AML-193 (cell line): ENCODE measurements at regions not wholly inside any gene's neighbourhood (a gene's known extent, or its start where the extent isn't known, plus 50 kb on each side); places are given as distances from the start of the nearest gene placed in this dataset.

Source experiments
- DNase-seq, 2 experiments: peaks; one replicate each; lab custom pipeline; 2025; lab: John Stamatoyannopoulos, UW

DNA sequence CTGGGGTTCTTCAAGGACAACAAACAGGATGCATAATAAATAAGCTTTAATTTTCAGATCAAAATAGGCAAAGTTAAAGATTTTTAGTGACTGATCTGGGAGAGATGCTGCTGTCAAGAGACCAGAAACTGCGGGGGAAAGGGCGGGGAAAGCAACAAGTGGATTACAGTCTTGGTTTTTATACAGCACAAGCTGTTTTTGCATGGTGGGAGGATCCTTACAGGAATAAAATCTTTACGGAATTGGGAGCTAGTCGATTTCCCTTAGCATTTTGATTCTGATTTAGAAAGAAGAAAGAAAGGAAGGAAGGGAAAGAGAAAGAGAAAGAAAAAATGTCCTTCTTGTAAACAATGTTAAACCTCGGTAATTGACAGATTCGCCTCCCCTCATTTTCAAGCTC lies 242.3 kb upstream of the SP8 start:
- no peak for DNase-seq

DNA sequence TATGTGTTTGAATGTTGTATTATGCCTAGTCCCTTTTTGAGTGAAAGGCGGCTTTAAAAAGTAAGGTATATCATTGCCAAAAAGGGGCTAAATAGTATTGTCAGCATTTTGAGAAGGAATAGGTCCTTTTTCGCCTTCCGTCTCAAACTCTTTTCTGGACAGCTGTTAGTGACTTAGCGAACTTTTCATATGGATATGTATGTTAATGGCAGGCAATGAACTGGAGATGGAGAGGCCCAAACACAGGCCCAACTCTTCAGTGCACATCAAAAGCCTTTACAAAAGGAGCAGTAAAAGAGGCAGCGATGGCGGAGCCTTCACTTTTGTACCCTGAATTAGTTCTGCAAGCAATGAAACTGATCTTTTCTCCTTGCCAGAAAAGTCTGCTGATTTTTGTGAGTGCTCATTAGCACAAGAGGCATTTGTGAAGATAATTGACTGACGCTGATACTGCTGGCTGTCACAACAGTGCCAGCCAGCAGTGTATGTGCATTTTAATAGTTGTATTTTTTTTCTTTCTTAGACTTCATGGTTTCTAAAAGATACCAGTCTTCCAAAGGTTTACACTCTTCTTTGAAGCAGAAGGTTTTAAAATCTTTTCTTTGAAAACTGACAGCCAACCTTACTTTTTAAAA lies 243.7 kb upstream of the SP8 start:
- no peak for DNase-seq

DNA sequence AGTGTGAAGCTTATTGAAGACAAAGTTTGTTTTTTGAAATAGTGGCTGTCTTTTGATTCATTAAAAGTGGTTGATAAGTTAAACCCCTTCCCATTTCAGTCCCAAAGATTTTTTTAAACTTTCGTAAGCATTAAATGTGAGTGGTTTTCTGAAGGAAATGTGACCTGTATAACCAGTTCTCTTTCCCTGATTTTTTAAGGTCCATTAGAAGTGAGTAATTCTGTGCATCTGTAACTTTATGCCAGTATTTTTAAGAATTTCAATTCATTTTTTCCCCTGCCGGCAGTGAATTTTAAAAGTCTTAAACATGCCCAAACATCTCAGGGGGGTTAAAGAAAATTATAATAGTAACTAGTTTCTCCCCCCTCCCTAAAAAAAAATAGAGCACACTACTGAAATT lies 254.6 kb upstream of the SP8 start:
- DNase-seq, result no peak

DNA sequence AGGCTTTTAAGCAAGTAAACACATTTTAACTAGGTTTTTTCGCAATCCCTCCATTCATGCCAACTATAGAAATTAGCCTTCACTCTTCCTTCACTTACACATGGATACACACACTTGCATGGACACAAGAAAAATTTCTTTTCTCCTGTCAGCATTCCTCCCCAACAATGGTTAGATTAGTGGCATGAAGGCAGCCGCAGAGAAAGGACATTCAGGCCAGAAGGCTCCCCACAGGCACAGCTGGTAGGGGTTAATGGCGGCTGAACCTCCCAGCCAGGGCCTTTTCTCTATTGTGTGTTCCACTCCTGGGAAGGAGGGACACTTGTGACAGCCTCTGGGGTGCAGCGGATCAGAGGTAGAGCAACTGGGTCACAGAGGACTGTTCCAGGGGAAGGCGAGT lies 255.0 kb upstream of the SP8 start:
- no peak for DNase-seq

DNA sequence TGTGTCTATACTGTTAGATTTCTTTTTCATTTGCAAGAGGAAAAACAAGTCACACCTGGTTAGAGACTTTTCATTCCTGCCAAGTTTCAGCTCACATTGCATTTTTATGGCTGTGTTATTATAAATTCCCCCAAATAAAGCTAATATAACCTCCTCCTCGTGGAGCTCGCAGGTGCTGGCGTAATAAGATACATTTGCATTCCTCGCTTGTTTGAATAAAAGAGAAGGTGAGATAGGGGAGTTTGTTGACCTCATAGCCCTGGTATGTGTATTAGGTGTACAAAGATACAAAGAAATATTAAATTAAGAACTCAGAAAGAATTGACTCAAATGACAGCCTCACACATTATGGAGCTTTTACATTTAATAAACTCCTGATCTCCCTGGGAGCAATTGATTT lies 257.7 kb upstream of the SP8 start:
- no peak for DNase-seq

DNA sequence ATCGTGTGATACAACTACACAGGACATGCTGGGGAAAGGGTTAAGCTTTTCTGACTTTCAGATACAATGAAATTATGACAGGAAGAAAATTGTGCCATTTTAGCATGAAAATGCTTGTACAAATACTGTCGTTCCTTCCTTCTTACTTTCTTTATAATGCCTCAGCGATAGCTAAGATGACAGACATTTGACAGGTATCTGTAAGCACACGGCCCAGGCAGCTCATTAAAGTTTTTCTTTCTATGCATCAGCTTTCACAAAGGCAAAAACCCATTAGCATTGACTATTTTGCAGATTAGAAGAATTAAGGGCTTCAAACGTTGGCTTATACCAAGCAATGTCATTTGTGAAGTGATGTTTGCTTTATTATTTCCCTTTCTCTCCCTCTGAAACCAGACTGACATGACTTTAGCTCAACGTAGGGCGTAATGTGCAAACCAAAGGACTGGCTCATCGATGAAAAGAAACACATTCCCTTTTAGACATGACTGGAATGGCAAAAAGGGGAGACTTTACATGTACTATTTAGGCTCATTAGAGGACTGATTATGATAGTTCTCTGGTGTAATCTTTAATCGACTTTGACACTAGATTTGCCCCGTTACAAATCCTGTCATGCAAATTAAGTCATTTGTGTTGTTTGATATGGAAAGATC lies 258.4 kb upstream of the SP8 start:
- DNase-seq, result no peak

DNA sequence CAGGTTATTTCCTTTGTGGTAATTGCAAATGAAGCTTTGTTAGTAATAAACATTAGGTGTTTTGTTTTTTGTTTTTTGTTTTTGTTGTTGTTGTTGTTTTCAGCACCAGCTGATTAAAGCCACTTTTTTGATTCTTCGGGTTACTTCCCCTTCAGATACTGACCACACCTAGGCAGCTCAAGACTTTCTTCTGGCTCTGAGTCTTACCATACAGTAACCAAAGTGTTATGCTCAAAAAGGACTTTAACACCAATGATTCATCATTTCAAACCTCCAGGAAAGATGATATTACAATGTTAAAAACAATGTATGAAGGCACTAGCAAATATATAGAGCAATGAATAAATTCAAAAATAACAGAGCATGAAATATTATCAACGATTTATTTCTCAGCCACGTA lies 265.2 kb upstream of the SP8 start:
- no peak for DNase-seq

DNA sequence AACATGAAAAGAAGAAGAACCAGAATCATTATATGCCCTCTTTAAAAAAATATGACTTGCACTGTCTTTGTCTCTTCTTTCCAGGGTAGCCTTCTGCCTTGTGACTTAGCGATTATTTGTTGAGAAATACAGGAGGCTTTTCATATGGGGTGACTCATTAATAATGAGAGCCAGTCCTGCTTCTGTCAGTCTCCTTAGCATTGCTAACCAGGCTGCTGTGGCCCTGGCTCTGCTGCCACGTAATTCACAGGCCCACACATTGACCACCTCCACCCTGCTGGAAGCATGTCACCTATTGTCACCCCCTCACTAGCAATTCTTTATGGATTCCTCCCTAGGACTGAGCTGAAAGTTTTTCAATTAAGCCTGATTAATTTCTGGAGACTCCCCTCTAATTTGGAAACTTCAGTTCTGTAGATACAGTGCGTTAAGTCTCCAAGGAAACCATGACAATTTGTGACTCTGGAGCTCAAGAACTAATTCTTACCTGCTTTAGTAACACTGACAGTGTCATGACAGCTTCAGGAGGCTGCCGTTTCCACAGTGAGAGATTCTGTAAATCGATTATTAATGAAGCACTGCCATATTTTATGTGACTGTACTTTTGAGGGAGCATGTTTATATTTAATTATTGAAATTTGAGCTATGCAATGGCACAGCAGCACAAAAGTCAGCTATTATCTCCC lies 267.9 kb upstream of the SP8 start:
- DNase-seq, result no peak

DNA sequence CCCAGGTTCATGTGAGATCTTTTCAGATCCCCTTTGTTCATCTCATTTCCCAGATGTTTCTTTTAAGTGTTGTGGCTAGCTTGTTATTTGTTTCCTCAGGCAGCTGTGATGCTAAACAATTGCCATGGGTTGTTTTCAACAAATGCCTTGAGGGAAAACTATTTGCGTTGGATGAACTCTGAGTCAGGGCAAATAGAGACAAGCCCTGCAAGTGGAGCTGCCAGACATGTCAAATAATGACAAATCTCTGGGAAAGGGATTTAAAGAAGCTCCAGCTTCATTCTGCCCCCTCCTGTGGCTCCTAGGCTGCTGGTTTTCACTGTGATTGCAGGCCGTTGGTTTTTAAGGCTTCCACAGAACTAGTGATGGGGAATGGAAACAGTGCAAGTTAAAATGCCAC lies 272.4 kb upstream of the SP8 start:
- no peak for DNase-seq

DNA sequence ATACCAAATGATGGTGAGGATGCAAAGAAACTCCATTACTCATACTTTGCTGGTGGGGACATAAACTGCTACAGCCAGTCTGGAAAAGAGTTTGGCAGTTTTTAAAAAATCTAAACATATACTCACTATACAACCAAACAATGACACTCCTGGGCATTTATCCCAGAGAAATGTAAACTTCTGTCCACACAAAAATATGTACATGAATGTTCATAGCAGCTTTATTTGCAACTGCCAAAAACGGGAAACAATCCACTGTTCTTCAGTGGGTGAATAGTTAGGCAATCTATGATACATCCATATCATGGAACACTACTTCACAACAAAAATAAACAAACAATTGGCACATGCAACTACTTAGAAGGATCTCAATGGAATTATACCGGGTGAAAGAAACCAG lies 276.4 kb upstream of the SP8 start:
- no peak for DNase-seq

DNA sequence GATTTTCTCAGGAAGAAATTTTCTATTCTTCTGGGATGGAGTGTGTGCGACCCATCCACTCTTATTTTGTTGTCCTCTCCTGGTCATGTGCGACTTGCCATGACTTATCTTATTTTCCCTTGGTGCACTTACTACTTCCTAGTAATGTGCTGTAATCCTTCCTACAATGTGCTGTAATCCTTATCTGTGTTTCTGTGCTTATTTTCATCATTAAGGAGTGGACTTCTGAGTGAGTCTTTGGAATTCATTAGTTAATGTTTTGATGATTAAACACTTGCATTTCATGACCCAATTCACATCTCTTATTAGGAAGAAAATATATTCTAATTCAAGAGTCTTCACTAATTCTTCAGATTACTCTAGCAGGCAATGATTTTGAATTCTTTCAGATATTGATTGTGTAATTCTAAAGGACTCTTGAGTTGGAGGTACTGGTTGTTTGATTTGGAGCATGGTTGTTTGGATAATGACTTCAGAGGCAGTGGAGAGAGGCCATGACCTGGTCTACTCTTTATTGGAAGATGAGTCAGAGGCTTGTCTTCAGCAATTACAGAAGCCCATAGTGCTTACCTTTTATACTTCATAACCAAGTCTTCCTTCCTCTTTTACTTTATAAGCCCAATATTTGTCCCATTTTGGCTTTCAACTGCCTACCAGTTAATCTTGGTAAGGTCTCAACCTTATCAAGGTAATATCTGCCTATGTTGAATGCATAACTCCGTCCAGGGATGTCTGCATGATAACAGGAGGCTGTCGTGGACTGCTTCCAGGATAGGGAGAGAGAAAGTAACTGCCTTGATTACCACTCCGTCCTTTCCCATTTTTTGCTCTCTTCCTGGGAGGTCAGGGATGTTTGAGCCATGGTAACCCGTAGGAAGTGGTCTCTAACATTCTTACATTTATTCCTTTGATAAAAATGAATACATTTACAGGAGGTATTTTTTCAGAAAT lies 278.3 kb upstream of the SP8 start:
- DNase-seq, result no peak

DNA sequence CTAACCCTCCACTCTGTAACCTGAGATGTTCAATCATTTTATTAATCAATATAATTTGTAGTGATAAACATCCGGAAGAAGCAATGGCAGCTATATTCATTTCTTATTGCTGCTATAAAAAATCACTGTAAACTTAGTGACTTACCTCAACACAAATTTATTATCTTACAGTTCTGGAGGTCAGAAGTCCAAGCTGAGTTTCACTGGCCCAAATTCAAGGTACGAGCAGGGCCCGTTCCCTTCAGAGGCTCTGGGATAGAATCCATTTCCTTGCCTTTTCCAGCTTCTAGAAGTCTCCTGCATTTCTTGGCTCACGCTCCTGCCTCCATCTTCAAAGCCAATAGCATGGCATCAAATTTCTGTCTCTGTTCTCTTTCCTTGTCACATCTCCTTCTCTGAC lies 279.5 kb upstream of the SP8 start:
- DNase-seq, result no peak

DNA sequence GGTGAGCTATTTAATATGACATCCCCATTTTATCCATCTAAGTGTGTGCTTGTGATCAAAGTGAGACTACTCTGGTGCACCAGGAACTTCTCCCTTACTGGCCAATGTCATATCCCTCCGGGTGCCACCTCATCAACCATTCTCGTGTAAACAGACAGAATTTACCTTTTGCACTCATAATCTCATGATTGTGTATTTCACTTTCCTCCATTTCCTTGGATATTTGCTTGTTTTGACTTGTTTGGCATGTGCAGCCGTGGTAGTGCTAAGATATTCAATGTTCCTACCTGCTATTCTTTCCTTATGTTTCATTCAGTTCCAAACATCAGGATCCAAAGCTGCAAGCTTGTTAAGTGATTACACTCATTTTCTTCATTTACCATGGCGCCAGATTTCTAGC lies 280.5 kb upstream of the SP8 start:
- DNase-seq, result no peak

DNA sequence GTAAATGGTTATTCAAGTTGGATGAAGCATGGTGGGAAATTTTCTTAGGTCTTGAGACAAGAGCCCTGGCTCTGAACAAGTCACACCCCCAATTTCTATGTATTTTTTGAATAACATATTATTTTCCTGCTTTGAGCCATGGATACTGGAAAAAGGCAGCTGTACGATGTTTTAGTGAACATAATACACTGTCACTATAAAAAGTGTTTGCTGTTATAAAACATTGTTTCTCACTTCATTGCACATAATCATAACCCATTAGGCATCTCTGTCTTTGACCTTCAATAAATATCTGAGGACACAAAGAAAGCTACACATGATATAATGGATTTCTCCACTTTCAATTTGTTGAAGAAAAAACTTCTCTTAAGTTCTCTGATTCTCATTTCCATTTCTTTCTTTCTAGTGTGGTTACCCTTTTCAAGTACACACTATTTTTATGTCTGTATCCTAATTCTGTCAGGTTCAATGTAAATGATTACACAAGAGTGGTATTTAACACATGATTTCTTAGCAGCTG lies 283.9 kb upstream of the SP8 start:
- no peak for DNase-seq

DNA sequence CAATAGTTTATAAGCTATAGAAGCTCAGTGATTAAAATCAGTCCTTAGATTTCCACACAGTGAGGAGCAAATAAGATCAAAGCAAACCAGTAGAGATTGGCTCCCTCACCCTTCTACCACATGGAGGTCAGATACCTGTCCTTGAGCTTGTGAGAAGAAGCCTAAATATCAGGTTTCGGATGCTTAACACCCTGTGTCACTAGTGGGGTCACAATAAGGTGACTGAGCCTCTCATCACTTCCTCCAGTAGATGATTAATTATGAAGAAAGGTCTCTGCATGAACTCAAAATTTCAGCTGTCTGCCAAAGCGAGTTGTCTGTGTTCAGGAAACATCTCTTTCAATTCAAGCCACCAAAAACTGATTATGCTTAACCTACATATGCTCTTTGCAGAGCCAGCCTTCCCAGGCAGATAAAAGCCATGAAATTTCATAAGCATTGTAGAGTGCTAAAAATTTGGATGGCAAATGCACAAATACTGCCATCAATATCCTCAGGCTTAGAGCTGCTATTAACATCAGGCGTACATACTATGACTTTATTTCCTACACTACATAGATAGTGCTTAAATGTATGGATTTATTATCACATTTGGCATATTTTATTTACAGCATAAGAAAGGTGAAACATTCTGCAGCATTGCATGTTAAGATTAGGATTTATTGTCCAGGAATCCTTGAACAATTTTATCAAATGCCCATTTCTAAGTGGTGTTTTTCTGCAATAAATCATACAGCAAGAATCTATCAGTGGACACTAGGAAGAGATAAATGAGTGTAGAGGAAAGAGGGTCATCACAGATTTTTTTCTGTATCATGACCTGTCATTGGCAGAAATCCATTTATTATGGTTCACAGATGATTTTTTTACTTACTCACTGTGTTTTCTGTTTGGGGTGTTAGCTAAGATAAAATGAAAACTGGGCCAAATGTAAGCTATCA lies 285.1 kb upstream of the SP8 start:
- no peak for DNase-seq

DNA sequence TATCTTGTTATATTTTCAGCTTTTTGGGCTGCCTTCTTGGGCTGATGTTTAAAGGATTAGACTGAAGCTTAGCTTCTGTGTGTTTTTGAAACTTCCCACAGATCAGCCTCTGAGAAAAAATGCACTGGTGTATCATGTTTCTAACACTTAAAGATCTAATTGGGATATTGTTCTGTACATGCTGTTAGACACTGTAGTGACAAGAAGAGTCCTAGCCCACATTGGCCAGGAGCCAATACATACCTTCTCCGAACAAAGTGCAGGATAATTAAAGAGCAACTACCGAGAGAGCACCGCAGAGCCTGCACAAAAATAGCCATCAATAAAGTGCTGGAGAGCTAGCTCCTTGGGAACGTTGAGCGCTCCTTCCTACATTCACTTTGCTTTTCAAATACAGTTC lies 289.4 kb upstream of the SP8 start:
- no peak for DNase-seq

DNA sequence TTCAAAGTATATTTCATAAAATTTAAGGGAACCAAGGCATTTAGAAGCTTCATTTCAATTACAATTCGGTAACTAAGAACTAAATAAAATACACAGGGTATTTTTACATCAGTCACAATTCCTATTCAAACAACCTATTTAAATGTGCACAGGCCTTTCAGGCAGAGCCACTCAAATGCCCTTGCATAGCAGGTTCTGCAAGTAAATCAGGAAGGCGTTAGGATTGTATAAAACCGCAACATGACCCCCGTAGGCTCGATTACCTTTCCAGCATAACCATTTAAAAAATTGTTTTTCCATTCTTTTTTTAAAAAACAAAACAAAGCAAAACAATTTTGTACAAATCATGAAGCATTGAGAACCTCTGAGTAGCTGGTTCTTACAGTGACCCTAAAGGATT lies 289.9 kb upstream of the SP8 start:
- no peak for DNase-seq

DNA sequence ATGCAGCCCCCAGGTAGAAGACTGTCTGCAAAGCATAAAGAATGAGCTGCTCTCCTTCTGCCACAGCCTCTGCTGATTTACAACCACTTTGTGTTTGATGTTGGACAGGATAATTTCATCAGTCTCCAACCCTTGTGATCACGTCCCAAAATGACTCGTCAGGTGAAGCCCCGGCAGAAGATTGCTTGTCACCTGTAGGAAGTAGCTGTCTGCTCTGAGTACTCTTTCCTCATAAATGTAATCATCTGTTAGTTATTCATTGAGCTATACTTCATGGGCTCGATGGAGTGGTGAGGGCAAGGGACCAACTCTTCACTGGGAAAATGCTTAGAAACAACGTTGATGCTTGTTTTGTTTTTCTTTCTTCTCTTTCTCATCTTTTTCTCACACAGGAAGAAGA lies 290.9 kb upstream of the SP8 start:
- DNase-seq, result no peak

DNA sequence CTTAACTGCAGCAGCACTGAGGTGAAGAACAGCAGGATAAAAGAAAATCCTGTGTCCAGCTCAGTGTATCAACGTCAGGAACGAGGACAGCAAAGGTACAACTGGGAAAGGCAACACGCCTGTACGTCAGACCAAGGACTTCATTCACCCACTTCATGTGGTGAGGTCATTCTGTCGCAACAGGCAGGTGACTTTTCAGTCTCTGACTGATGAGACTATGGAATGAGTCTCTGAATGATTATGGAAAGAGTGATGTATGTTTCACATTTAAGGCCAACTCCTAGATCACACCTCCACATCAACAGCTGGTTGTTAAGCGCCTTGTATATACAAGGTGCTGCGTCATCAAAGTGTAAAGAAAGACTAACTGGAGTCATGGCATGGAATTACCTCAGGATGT lies 297.6 kb upstream of the SP8 start:
- DNase-seq, result no peak

DNA sequence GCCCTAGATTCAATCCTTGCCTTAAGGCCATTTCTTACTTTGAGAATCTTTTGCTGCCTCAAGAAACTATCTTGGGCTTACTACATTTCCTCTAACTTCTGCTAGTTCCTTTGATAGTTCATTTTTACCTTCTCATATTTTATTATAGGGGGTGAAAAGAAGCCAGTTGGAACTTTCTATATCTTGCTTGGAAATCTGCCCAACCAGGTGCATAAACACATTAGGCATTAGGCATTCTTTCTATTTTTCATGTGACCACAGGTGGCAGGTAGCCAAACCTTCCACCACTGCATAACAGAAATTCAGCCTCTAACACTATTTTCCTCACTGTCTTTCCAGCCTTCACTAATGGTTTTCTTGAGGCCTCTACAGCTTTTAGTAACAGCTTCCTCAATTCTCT lies 300.0 kb upstream of the SP8 start:
- no peak for DNase-seq

DNA sequence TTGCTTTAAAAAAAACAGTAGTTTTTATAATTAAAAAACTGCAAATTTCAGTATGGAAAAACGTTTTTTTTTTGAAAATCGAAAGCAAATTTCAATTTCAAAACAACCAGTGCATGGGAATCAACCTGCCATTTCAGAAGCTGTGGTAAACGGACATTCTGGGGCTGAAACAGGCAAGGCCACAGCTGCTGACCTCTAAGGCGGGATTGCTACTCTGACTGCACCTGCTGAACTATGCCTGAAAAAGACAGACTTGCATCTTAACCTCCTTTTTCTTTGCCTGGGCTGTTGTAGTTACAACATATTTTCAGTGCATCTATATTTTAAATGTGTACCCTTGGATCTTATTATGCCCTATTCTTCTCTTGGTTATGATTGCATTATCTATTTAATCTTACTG lies 303.0 kb upstream of the SP8 start:
- DNase-seq, result no peak
